Epithelial cell of prostate (primary cell): ENCODE measurements at regions not wholly inside any gene's neighbourhood (a gene's known extent, or its start where the extent isn't known, plus 50 kb on each side); places are given as distances from the start of the nearest gene placed in this dataset.

ENCODE experiments used
- DNase-seq: peaks from one replicate; pipeline ENCODE4 v3.0.0-alpha.2; 2011; ENCODE audit warnings: low read depth, low spot score
- H3K27ac ChIP-seq: fragments of 450-650 bp; 2 replicates; pipeline ENCODE4 v1.5.1; 2017; ENCODE audit warnings: mild to moderate bottlenecking

GRCh38 chr6:111957623-111958315 is 84.5 kb upstream of the FYN start:
- no peak for DNase-seq
- no peak overlapping the region for H3K27ac ChIP-seq

DNA sequence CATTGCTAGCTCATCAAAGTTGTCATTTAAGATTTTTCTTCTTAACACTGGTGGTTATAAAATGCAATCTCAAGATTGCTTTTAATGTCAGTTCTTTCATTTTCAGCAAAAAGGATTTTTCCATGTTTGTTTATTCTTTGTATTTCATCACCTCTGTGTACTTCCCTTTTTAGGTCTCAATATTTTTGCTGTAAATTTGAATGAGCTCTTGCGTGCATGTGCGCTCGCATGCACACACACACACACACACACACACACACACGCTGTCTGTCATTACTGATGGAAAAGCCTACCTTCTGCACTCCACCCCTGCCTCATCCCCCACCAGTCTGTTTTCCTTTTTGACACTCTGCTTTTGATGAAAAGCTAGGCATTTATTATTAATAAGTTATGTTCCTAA is 85.3 kb upstream of the FYN start:
- no peak overlapping the region for H3K27ac ChIP-seq
- DNase-seq = no peak

GRCh38 chr6:111959766-111960165 is 86.5 kb upstream of the FYN start:
- no peak for DNase-seq
- no peak overlapping the region for H3K27ac ChIP-seq

DNA sequence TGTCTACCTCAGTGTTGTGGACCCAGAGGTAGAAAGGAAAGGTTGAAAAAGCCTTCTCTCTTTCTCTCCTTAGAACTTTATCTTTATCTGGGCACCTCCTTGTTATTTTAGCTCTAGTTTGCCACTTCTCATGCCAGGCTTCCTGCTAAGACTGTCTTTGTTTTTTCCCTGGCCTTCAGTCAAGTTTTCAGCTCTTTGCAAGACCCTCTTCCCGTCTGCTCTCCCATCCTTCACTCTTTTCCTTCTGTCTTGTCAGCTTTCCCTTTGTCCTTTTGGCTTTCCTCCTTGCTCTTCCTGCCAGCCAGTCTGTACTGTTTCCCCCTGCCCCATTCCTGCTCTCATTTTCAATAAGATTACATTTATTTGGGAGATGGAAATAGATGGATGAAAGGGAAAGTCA is 86.8 kb upstream of the CCN6 start:
- no peak for DNase-seq
- no peak overlapping the region for H3K27ac ChIP-seq

- no peak for DNase-seq
- no peak overlapping the region for H3K27ac ChIP-seq
Observed at GRCh38 chr6:111970426-111970825, 83.5 kb upstream of the CCN6 start.

- H3K27ac ChIP-seq = peak overlapping the region; percentile 98
- DNase-seq = no peak
Observed at GRCh38 chr6:111971181-111971841, 82.6 kb upstream of the CCN6 start.

DNA sequence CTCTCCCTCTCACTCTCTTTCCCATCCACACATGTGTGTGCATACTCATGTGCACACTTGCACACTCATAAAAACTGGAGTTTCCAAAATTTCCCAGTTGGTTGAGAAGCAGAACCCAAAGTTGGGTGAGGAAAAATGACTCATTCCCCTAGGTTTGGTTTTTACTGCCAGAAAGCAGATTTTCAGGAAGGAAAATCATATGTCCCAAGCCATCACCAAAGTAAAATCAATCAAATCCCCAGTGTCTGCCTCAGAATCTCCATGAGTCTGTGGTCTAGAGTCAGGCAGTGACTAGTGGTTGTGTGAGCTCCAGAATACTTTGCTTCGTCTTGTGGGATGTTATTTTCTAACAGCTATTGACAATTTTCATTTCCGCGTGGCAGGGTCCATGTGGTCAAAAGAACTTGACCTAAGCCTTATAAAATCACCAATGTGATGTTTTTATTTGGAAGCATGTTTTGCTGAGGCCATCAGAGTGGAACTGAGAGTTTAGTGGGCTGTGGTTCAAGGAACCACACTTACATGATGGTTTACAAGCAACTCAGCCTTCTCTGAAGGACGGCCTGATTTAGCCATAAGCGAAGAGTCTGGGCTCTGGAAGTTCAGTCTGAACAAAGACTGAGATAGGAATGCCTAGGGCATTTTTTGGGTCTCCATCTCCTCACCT is 81.9 kb upstream of the CCN6 start:
- peak overlapping the region; percentile 98 for H3K27ac ChIP-seq
- no peak for DNase-seq

DNA sequence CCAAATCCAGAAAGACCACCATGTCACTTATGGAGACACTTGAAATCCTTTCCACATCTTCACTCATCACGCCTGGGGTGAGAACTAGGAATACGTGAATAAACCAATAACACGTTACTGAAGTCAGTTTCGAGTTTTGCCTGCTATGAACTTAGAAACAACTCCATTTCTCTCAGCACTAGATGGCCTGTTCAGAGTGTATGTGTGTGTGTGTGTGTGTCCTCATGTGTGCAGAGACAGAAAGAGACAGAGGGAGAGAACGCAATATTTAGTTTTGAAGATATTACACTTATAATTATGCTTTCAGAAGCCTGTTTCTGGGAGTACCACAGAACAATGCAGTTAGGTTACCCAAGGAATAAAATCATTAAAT is 81.2 kb upstream of the CCN6 start:
- DNase-seq = no peak
- peak overlapping the region; percentile 98 for H3K27ac ChIP-seq

DNA sequence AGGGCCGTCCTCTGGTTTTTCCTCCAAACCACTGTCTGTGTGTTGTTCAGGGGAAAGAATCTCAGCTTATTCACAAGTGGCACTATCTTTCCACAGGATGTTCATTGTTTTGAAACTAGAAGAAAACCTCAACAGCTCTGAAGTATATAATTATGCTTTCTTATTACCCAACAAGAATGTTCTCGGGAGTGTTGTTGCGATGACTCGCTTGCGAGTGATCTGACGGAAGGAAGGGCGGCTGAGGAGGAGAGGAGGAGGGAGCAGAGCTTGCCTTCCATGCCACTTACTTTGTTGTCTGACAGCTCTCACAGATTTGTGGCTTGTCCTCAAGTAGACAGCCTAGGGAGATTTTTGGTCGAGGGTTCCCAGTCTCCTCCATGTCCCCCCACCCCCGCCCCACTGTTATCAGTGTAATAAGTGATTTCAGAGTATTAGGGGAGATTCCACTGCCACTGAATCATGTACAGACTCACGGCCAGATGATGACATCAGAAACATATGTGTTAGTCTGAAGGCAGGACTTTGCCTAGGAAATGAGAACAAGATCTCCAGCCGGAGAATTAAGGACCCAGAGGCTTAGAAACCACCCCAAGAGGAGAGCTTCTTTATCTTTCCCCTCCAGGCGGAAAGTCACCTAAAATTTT is 80.7 kb upstream of the CCN6 start:
- H3K27ac ChIP-seq = peak overlapping the region; percentile 98
- peak; percentile 61 for DNase-seq

GRCh38 chr6:111973927-111974639 is 79.8 kb upstream of the CCN6 start:
- DNase-seq = no peak
- peak overlapping the region; percentile 98 for H3K27ac ChIP-seq

- no peak for DNase-seq
- no peak overlapping the region for H3K27ac ChIP-seq
Observed at GRCh38 chr6:111975466-111975865, 78.4 kb upstream of the CCN6 start.

GRCh38 chr6:111976139-111976538 is 77.8 kb upstream of the CCN6 start:
- no peak overlapping the region for H3K27ac ChIP-seq
- no peak for DNase-seq

DNA sequence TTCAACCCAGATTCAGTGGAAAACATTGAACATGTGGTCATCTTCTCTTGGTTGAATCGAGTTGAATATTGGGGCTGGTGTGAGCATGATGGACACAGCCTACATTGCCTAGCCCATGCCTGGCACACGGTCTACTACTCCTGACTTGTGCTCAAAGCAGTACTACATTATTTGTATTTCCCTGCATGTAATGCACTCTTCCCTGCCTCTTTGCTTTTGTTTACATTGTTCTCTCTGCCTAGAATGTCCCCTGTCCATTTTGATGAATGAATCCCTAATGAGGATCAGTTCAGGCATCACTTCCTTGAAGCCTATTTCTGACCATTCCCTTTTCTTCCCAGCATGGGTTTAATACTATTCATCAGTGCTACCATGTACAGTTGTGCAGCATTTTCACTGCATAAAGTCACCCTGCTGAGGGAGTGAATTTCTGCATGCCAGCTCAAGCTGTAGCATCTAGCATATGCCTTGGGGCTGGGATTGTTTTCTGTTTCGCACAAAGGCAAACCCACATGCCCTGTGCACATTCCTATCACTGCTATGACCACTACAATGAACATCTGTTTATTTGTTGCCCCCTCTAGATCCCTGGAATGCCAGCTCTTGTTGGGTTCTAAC is 75.3 kb upstream of the CCN6 start:
- peak overlapping the region; percentile 4 for H3K27ac ChIP-seq
- no peak for DNase-seq

DNA sequence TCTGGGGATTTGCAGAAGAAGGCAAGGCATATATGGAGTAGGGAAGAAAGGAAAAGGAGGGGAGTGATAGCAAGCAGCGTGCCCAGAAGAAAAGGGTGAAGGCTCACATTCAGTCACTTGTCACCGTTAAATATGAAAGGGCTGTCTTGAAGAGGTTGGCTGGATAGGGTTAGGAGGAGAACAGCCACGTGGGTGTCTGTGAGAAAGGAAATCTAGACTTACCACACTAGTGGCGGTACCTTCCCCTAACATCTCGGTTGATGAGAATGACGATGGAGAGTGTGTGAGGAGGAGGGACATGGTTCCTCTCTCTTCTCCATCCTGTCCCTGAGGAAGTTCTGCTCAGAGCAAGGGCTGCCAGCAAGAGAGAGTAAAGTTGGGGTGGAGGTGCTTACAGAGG is 74.3 kb upstream of the CCN6 start:
- DNase-seq = no peak
- no peak overlapping the region for H3K27ac ChIP-seq

- H3K27ac ChIP-seq = no peak overlapping the region
- no peak for DNase-seq
Observed at GRCh38 chr6:111980143-111980542, 73.8 kb upstream of the CCN6 start.

GRCh38 chr6:111980971-111981840 is 72.7 kb upstream of the CCN6 start:
- H3K27ac ChIP-seq = no peak overlapping the region

DNA sequence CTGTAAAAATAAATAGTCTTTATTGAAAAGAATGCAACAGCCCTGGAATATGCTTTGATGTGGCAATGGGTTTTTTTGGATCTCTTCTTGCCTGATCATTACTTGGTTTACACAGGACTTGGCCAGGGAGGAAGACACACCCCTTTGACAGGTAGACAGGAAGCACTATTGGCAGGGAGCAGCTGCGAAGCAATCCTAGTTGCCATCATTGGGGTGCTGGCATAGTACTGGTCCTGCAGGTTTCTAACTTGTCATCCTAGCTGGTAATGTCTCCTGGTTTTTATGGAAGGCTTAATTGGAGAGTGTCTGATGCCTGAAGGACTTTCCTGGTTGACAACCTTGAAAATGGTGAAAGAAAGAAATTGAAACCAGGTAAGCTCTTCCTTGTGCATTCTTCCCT is 71.2 kb upstream of the CCN6 start:
- peak; percentile 55 for DNase-seq
- H3K27ac ChIP-seq = peak overlapping the region; percentile 97

More at GRCh38 chr6:111980971-111981840, 72.7 kb upstream of the CCN6 start:
- no peak for DNase-seq

GRCh38 chr6:111983193-111983592 is 70.7 kb upstream of the CCN6 start:
- peak overlapping the region; percentile 97 for H3K27ac ChIP-seq
- no peak for DNase-seq

- peak overlapping the region; percentile 97 for H3K27ac ChIP-seq
- no peak for DNase-seq
Observed at GRCh38 chr6:111984081-111984480, 69.8 kb upstream of the CCN6 start.
